ENCODE measurements at regions not wholly inside any gene's neighbourhood (a gene's known extent, or its start where the extent isn't known, plus 50 kb on each side); places are given as distances from the start of the nearest gene placed in this dataset.

DNA sequence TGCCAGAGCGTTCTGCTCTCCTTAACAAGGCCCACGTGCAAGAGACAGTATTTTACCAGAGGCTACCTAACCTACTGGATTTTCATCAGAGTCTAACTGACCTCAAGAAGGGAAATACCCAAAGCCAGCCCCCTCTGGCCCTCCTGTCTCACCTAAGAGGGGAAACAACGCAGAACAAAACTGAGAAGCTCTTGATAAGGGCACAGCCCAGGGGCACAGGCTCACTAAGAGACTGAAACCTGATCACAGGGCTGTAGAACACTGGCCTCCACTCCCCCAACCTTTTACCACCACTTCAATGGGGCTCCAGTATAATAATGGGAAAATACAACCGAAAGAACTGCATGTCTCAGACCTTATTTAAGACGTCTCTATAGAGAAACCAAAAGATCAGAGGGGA lies 449.5 kb upstream of the CAMK1G start:
- no peak overlapping the region for H3K4me3 ChIP-seq (ENCODE audit: low read depth, low read length)
- TF ChIP-seq, protein P1, sequence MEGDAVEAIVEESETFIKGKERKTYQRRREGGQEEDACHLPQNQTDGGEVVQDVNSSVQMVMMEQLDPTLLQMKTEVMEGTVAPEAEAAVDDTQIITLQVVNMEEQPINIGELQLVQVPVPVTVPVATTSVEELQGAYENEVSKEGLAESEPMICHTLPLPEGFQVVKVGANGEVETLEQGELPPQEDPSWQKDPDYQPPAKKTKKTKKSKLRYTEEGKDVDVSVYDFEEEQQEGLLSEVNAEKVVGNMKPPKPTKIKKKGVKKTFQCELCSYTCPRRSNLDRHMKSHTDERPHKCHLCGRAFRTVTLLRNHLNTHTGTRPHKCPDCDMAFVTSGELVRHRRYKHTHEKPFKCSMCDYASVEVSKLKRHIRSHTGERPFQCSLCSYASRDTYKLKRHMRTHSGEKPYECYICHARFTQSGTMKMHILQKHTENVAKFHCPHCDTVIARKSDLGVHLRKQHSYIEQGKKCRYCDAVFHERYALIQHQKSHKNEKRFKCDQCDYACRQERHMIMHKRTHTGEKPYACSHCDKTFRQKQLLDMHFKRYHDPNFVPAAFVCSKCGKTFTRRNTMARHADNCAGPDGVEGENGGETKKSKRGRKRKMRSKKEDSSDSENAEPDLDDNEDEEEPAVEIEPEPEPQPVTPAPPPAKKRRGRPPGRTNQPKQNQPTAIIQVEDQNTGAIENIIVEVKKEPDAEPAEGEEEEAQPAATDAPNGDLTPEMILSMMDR (IDR thresholded peaks at IDR 0.05; ENCODE audit: low read depth, low read length, missing control alignments), result no peak

DNA sequence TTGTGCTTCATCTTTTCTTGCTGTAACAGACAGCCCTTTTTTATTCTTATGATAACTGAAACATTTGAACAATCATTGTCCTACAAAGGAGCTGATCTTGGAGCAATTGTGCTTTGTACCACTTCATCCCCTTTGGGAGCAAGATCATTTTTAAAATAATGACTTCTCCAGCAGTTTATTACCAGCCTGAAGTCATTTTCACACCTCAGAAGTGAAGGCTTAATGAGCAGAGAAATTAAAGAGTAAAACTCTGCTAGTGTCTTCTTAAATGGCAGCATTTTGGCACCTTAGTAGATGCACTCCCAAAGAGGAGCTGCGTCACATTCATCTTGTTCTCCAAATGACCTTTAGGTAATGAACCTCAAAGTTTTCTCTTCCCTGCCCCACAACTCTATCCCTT lies 439.6 kb upstream of the CAMK1G start:
- no peak for DNase-seq (ENCODE audit: low read depth)
- TF ChIP-seq, protein P1 (IDR thresholded peaks at IDR 0.05; ENCODE audit: low read depth, low read length, missing control alignments), result no peak

More for the DNA sequence above, 449.5 kb upstream of the CAMK1G start:
- DNase-seq (ENCODE audit: low read depth), result peak; percentile 38

DNA sequence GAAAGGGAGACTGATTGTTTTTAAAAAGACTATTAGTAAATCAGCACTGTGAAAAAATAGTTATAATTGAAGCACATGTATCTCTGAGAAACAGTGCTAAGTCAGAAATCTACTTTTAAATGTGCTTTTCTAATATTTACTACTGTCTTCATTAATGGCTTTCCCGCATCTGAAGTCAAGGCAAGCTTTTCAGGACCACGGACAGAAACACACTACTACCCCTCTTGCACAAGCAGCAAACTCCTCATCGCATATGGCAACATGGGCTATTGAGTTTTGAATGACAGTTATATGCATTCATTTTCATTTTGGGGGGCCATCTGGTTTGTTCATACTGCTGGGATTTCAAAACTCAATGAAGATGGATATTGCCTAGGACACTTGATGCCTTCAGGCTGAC lies 433.4 kb upstream of the CAMK1G start:
- H3K4me3 ChIP-seq (ENCODE audit: low read depth, low read length), result no peak overlapping the region
- TF ChIP-seq, protein P1 (IDR thresholded peaks at IDR 0.05; ENCODE audit: low read depth, low read length, missing control alignments), result no peak
- no peak for DNase-seq (ENCODE audit: low read depth)

More for the DNA sequence above, 439.6 kb upstream of the CAMK1G start:
- no peak overlapping the region for H3K4me3 ChIP-seq (ENCODE audit: low read depth, low read length)

DNA sequence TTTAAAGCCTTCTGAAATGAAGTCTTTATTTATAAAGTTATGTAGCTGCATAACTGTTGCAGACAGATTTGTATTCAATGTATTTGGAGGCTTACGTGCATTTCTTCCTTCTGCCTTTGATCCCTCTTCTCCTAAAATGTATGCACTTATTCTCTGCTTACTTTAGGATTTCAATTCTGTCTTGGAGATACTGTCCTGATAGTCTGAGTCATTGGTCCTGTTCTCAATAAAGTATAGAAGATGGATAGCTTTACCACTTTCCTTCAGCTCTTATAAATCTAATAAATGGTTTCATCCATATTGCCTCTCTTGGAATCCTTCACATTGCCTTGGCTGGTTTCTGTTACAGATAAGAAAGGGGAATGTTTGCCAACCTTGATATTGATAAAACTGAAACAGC lies 430.1 kb upstream of the CAMK1G start:
- no peak overlapping the region for H3K4me3 ChIP-seq (ENCODE audit: low read depth, low read length)
- TF ChIP-seq, protein P1 (IDR thresholded peaks at IDR 0.05; ENCODE audit: low read depth, low read length, missing control alignments), result no peak
- DNase-seq (ENCODE audit: low read depth), result no peak

DNA sequence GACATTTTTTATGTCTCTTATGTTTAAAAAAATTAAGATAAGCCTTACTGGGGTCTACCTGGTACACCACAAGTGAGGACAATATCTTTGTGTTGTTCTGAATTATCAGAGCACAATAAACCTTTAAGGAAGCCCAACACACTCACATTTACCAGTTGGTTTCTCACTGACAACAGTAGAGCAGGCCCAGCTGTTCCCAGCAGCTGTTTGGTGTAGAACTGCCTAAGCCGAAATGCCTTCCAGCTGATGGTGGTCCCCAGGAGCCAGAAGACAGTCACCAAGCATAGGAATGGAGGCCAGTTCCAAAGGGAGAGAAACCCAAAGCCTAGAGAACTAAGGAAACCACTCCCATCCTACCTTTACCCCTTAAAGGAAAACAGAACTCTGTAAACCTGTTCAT lies 428.6 kb upstream of the CAMK1G start:
- H3K4me3 ChIP-seq (ENCODE audit: low read depth, low read length), result no peak overlapping the region
- TF ChIP-seq, protein P1 (IDR thresholded peaks at IDR 0.05; ENCODE audit: low read depth, low read length, missing control alignments), result no peak
- DNase-seq (ENCODE audit: low read depth), result no peak

DNA sequence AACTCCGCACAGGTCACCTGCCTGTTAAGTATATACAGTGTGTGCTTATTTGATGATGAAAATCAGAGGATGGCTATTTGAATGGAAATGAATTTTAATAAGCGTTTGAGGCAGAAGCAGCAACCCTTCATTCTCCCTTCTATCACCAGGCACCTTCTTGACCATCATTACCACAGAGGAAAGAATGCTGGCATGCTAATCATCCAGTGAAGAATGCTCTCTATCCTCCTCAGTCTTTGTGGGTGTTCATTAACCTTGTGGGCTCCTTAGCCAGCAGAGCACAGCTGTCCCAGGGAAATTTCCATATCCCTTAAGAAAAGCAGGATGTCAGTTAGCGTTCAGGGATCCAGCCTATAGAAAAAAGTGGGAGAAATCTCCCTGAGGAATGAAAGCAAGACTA lies 428.0 kb upstream of the CAMK1G start:
- H3K4me3 ChIP-seq (ENCODE audit: low read depth, low read length), result no peak overlapping the region
- DNase-seq (ENCODE audit: low read depth), result no peak
- TF ChIP-seq, protein P1 (IDR thresholded peaks at IDR 0.05; ENCODE audit: low read depth, low read length, missing control alignments), result no peak

DNA sequence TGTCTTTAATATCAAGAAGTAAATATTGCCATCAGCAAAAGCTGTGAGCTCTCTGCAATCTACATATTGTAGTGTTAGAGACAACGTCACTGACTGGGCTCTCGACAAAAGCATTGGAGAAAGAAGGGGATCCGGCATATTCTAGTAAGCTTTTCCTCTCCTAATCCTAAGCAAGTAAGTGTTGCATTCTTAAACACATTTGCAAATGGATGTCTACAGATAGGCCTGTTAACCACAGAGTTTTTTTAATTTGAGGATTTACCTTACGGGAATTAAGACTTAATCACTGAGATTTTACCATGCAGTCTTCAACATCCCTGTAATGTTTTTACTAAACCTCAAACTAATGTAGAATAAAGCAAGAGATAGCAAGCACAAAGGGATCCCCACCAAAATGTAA lies 426.5 kb upstream of the CAMK1G start:
- H3K4me3 ChIP-seq (ENCODE audit: low read depth, low read length), result no peak overlapping the region
- TF ChIP-seq, protein P1 (IDR thresholded peaks at IDR 0.05; ENCODE audit: low read depth, low read length, missing control alignments), result no peak
- DNase-seq (ENCODE audit: low read depth), result no peak
